B cell (primary cell): ENCODE measurements at regions not wholly inside any gene's neighbourhood (a gene's known extent, or its start where the extent isn't known, plus 50 kb on each side); places are given as distances from the start of the nearest gene placed in this dataset.

ENCODE experiments used
- ATAC-seq: fragments of 200-7000 bp; cut with Tn5 transposase; one replicate; pipeline ENCODE4 v1.10.0; 2021; ENCODE audit warnings: low read depth, mild to moderate bottlenecking, moderate number of reproducible peaks, moderate library complexity
- CTCF ChIA-PET: fragments of 350-600 bp; sonication (Branson Sonifier 250); formaldehyde crosslinking; loops from one replicate; lab custom pipeline; 2021; ENCODE audit warnings: antibody characterized with exemption, inconsistent platforms; lab: Charles Lee
- POLR2A ChIA-PET: fragments of 350-600 bp; sonication (Branson Sonifier 250); formaldehyde crosslinking; loops from one replicate; lab custom pipeline; 2021; ENCODE audit warnings: antibody characterized with exemption; lab: Charles Lee
- DNase-seq: peaks from one replicate; pipeline ENCODE4 v3.0.0; 2013
- H2AFZ ChIP-seq: 2 replicates; pipeline ENCODE4 v1.6.1; 2012; ENCODE audit warnings: mild to moderate bottlenecking, low read depth, low read length; ENCODE audit not compliant: insufficient read depth, poor library complexity, severe bottlenecking
- H3K27ac ChIP-seq, 2 donors: 1 replicate in 1 of 2; 2 replicates in 1 of 2; pipeline ENCODE4 v1.5.1; 2012 to 2013; ENCODE audit warnings: low read length in 2 of 2, mild to moderate bottlenecking in 2 of 2, moderate library complexity in 1 of 2
- H3K27me3 ChIP-seq, 4 experiments: fragments of 200-600 bp in 1 of 4; sonication (generic) in 1 of 4; replicated peaks in 1 of 4; 1 replicate in 2 of 4; 2 replicates in 2 of 4; pipeline versions ENCODE4 v1.6.1 to v1.7.0; 2013 to 2016; ENCODE audit warnings: low read length in 3 of 4, mild to moderate bottlenecking in 2 of 4, mixed read lengths in 1 of 4, moderate library complexity in 1 of 4; ENCODE audit not compliant: insufficient read depth in 4 of 4, control insufficient read depth in 3 of 4; ENCODE audit errors: control extremely low read depth in 1 of 4
- H3K36me3 ChIP-seq, 2 experiments: replicated peaks in 1 of 2; 1 replicate in 1 of 2; 2 replicates in 1 of 2; pipeline versions ENCODE4 v1.6.1 to v1.7.1; 2013; ENCODE audit warnings: low read length in 1 of 2; ENCODE audit not compliant: insufficient read depth in 2 of 2, control insufficient read depth in 1 of 2; ENCODE audit errors: control extremely low read depth in 1 of 2, extremely low read depth in 1 of 2
- H3K4me1 ChIP-seq, 2 donors: fragments of 200-600 bp in 1 of 2; sonication (generic) in 1 of 2; 1 replicate in 1 of 2; 2 replicates in 1 of 2; pipeline versions ENCODE4 v1.5.1 to v1.6.1; 2013 to 2017; ENCODE audit warnings: low read length in 2 of 2; ENCODE audit not compliant: control insufficient read depth in 2 of 2, insufficient read depth in 2 of 2
- H3K4me2 ChIP-seq: replicated peaks from 2 replicates; pipeline ENCODE3; 2012; ENCODE audit warnings: mild to moderate bottlenecking, low read depth, low read length; ENCODE audit not compliant: poor library complexity, severe bottlenecking
- H3K4me3 ChIP-seq, 5 experiments: fragments of 200-600 bp in 1 of 5; sonication (generic) in 1 of 5; 1 replicate in 3 of 5; 2 replicates in 2 of 5; pipeline versions ENCODE4 v1.5.1 to v1.7.0; 2011 to 2016; ENCODE audit warnings: low read length in 4 of 5, mild to moderate bottlenecking in 4 of 5, low read depth in 2 of 5, control low read depth in 1 of 5, moderate library complexity in 1 of 5; ENCODE audit not compliant: insufficient read depth in 1 of 5; ENCODE audit errors: control extremely low read depth in 1 of 5, extremely low read depth in 1 of 5
- H3K79me2 ChIP-seq: fragments of 200-600 bp; sonication (generic); one replicate; pipeline ENCODE4 v1.6.0; 2016; ENCODE audit warnings: low read length; ENCODE audit not compliant: control insufficient read depth, insufficient read depth
- H3K9ac ChIP-seq: fragments of 200-600 bp; sonication (generic); 2 replicates; pipeline ENCODE4 v1.6.1; 2017; ENCODE audit warnings: mild to moderate bottlenecking, low read length, moderate library complexity
- H3K9me3 ChIP-seq, 3 donors: one replicate each; pipeline versions ENCODE4 v1.6.1 to v1.7.1; 2013; ENCODE audit warnings: low read length in 2 of 3; ENCODE audit not compliant: control insufficient read depth in 2 of 3, insufficient read depth in 1 of 3; ENCODE audit errors: control extremely low read depth in 1 of 3
- H4K20me1 ChIP-seq: 2 replicates; pipeline ENCODE4 v1.6.0; 2012; ENCODE audit warnings: mild to moderate bottlenecking, low read length; ENCODE audit not compliant: insufficient read depth, control insufficient read depth, poor library complexity, severe bottlenecking
- H3K27ac Mint-ChIP-seq: one replicate; pipeline ENCODE4 v1.8.0; 2021; ENCODE audit warnings: mixed read lengths
- H3K27me3 Mint-ChIP-seq: one replicate; pipeline ENCODE4 v1.8.0; 2021; ENCODE audit warnings: mixed read lengths
- H3K4me1 Mint-ChIP-seq: one replicate; pipeline ENCODE4 v1.8.0; 2021; ENCODE audit warnings: mixed read lengths
- H3K4me3 Mint-ChIP-seq: one replicate; pipeline ENCODE4 v1.8.0; 2021; ENCODE audit warnings: mixed read lengths
- H3K9me3 Mint-ChIP-seq: one replicate; pipeline ENCODE4 v1.8.0; 2022; ENCODE audit warnings: mixed read lengths; ENCODE audit not compliant: insufficient read depth
- CTCF ChIP-seq: fragments of 200-600 bp; IDR thresholded peaks from one replicate; pipeline ENCODE4 v1.8.0; 2022; ENCODE audit warnings: antibody characterized with exemption, mild to moderate bottlenecking
- EZH2 ChIP-seq: IDR thresholded peaks from 2 replicates; pipeline ENCODE4 v1.6.1; 2012; ENCODE audit warnings: borderline replicate concordance, low read depth, mild to moderate bottlenecking, moderate library complexity, low read length; ENCODE audit not compliant: insufficient read depth, poor library complexity, severe bottlenecking
- WGBS: methylation state at CpG from one replicate; pipeline ENCODE4 v1.1.5; 2013; ENCODE audit warnings: missing lambda C conversion rate; ENCODE audit not compliant: insufficient coverage; 5-methylcytosine and 5-hydroxymethylcytosine counted together
- intact Hi-C: fragments of 100-400 bp; cut with micrococcal nuclease; formaldehyde crosslinking; loops from one replicate; pipeline ENCODE4 v1.10.0; 2022

GRCh38 chr6:167583412-167583811, 243.3 kb upstream of the AFDN start:
- ChIA-PET POLR2A (no interaction called here), CTCF (no interaction called here)
- no peak overlapping the region for H3K27ac Mint-ChIP-seq
- Histone ChIP-seq H3K27ac (no peak overlapping the region), H3K36me3 (no peaks in the 10 kb centered on the region), H4K20me1 (no peaks in the 10 kb centered on the region), H2AFZ (no peak overlapping the region), H3K27me3 (no peaks in the 10 kb centered on the region), H3K79me2 (no peaks in the 10 kb centered on the region), H3K9me3 (peaks cover 0 to 17% (median 13%) of the 10 kb centered on the region in 3 donors), H3K9ac (no peak overlapping the region), H3K4me2 (no peak overlapping the region), H3K4me3 (no peak overlapping the region), H3K4me1 (no peaks in the 10 kb centered on the region)
- no CpG with 5 or more reads among the region's 2 CpGs for WGBS
- TF ChIP-seq CTCF (no peak), EZH2 (no peak)
- intact Hi-C loops, result no loop called here
- peaks cover 5% of the 10 kb centered on the region for H3K9me3 Mint-ChIP-seq
- H3K4me1 Mint-ChIP-seq, result no peaks in the 10 kb centered on the region
- DNase-seq, result no peak
- no peak overlapping the region for H3K4me3 Mint-ChIP-seq
- no peak for ATAC-seq
- peaks cover 23% of the 10 kb centered on the region for H3K27me3 Mint-ChIP-seq

- TF ChIP-seq CTCF, result no peak
- TF ChIP-seq EZH2, result no peak
- H4K20me1 ChIP-seq, result no peaks in the 10 kb centered on the region
- H3K4me2 ChIP-seq, result no peak overlapping the region
- no peak overlapping the region for H3K9ac ChIP-seq
- H3K9me3 Mint-ChIP-seq, result peaks cover 9% of the 10 kb centered on the region
- no peak overlapping the region for H3K4me3 Mint-ChIP-seq
- ATAC-seq (no peak), DNase-seq (no peak)
- peaks cover 11% of the 10 kb centered on the region for H3K27me3 Mint-ChIP-seq
- no peaks in the 10 kb centered on the region for H3K27me3 ChIP-seq
- H3K4me1 ChIP-seq, result no peaks in the 10 kb centered on the region
- H3K79me2 ChIP-seq, result no peaks in the 10 kb centered on the region
- intact Hi-C loops, result no loop called here
- H3K4me1 Mint-ChIP-seq, result no peaks in the 10 kb centered on the region
- H3K27ac Mint-ChIP-seq, result no peak overlapping the region
- no peak overlapping the region for H2AFZ ChIP-seq
- 83% methylated on average over 14 of the region's 20 CpGs for WGBS
- no peak overlapping the region for H3K4me3 ChIP-seq
- ChIA-PET CTCF (no interaction called here), POLR2A (no interaction called here)
- H3K27ac ChIP-seq, result no peak overlapping the region
- H3K36me3 ChIP-seq, result no peaks in the 10 kb centered on the region
- H3K9me3 ChIP-seq, result peaks cover 0 to 12% (median 2%) of the 10 kb centered on the region in 3 donors
Measured at GRCh38 chr6:167588181-167588919, 238.4 kb upstream of the AFDN start.
